ENCODE measurements at regions not wholly inside any gene's neighbourhood (a gene's known extent, or its start where the extent isn't known, plus 50 kb on each side); places are given as distances from the start of the nearest gene placed in this dataset.

DNA sequence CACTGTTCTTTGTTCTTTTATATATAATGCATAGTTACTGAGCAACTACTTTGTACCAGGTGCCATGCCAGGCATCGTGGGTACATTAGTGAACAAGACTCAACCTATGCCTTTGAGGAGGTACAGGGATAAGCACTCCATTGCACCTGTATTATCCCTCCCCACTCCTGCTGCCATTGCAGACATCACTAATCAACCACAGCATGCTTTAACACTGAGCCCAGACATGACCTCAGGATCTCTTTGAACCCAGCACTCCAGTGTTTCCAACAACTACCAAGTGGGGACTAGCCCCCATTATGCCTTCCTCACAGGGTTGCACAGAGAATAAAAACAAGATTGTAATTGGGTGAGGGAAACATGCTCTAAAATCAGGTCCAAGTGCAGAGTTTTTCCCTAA lies 60.5 kb upstream of the COL13A1 start:
- no peak for DNase-seq (ENCODE audit: unreplicated experiment)
- CTCF ChIA-PET: no interaction called here
- H3K36me3 Mint-ChIP-seq (ENCODE audit: insufficient read depth, unreplicated experiment): no peaks in the 10 kb centered on the region
- BruUV-seq (replicated peaks): no TSS peak
- intact Hi-C loops (cut with micrococcal nuclease): no loop called here
- no peak for TF ChIP-seq CTCF (IDR thresholded peaks at IDR 0.05; ENCODE audit: unreplicated experiment)
- no peaks in the 10 kb centered on the region for H3K27me3 Mint-ChIP-seq (ENCODE audit: insufficient read depth, unreplicated experiment)
- peaks cover 8% of the 10 kb centered on the region for H3K4me1 Mint-ChIP-seq (ENCODE audit: insufficient read depth, unreplicated experiment)
- POLR2A ChIA-PET: no interaction called here
- H3K27ac Mint-ChIP-seq (ENCODE audit: low read depth, unreplicated experiment): no peak overlapping the region
- no peaks in the 10 kb centered on the region for H3K9me3 Mint-ChIP-seq (ENCODE audit: unreplicated experiment)
- no peak overlapping the region for H3K4me3 Mint-ChIP-seq (ENCODE audit: unreplicated experiment)

GRCh38 chr10:69741671-69742355 lies 59.9 kb upstream of the COL13A1 start:
- intact Hi-C loops (cut with micrococcal nuclease): no loop called here
- Mint-ChIP-seq H3K9me3 (ENCODE audit: unreplicated experiment) (no peaks in the 10 kb centered on the region), H3K27me3 (ENCODE audit: insufficient read depth, unreplicated experiment) (no peaks in the 10 kb centered on the region), H3K27ac (ENCODE audit: low read depth, unreplicated experiment) (no peak overlapping the region), H3K36me3 (ENCODE audit: insufficient read depth, unreplicated experiment) (no peaks in the 10 kb centered on the region), H3K4me1 (ENCODE audit: insufficient read depth, unreplicated experiment) (peaks cover 8% of the 10 kb centered on the region), H3K4me3 (ENCODE audit: unreplicated experiment) (no peak overlapping the region)
- BruUV-seq (replicated peaks): no TSS peak
- POLR2A ChIA-PET: no interaction called here
- DNase-seq (ENCODE audit: unreplicated experiment): no peak
- CTCF ChIA-PET: no interaction called here
- TF ChIP-seq CTCF (IDR thresholded peaks at IDR 0.05; ENCODE audit: unreplicated experiment): no peak

DNA sequence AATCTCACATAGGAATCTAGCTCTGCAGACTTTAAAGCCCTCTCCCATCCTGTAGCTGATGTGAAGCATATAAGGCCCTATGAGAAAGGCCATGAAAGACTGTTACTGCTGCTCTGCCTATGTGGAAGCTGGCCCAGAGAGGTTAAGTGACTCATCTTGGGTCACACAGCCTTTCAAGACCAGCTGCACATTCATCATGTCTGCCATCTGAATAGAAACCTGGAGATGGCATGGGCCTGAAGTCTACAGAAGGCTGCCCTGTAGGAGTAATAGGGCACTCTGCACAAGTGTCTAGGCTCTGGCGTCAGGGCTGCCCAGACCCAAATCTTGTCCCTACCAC lies 59.4 kb upstream of the COL13A1 start:
- Mint-ChIP-seq H3K9me3 (ENCODE audit: unreplicated experiment) (no peaks in the 10 kb centered on the region), H3K27ac (ENCODE audit: low read depth, unreplicated experiment) (no peak overlapping the region)
- CTCF ChIA-PET: no interaction called here

GRCh38 chr10:69742928-69743602 lies 58.6 kb upstream of the COL13A1 start:
- Mint-ChIP-seq H3K27me3 (ENCODE audit: insufficient read depth, unreplicated experiment) (no peaks in the 10 kb centered on the region), H3K9me3 (ENCODE audit: unreplicated experiment) (no peaks in the 10 kb centered on the region), H3K36me3 (ENCODE audit: insufficient read depth, unreplicated experiment) (no peaks in the 10 kb centered on the region), H3K27ac (ENCODE audit: low read depth, unreplicated experiment) (no peak overlapping the region), H3K4me1 (ENCODE audit: insufficient read depth, unreplicated experiment) (peaks cover 8% of the 10 kb centered on the region), H3K4me3 (ENCODE audit: unreplicated experiment) (no peak overlapping the region)
- intact Hi-C loops (cut with micrococcal nuclease): no loop called here
- TF ChIP-seq CTCF (IDR thresholded peaks at IDR 0.05; ENCODE audit: unreplicated experiment): peak; percentile 36
- DNase-seq (ENCODE audit: unreplicated experiment): peak; percentile 48
- no TSS peak for BruUV-seq (replicated peaks)
- POLR2A ChIA-PET: no interaction called here
- CTCF ChIA-PET: interaction anchor here (0.7 to 2.0 kb wide), 2 partner anchors 171 to 172 kb away, joined by 5 to 6 read pairs; no protein-coding TSS in a partner anchor

More for the DNA sequence above, 59.4 kb upstream of the COL13A1 start:
- Mint-ChIP-seq H3K4me3 (ENCODE audit: unreplicated experiment) (no peak overlapping the region), H3K27me3 (ENCODE audit: insufficient read depth, unreplicated experiment) (no peaks in the 10 kb centered on the region), H3K36me3 (ENCODE audit: insufficient read depth, unreplicated experiment) (no peaks in the 10 kb centered on the region), H3K4me1 (ENCODE audit: insufficient read depth, unreplicated experiment) (peaks cover 8% of the 10 kb centered on the region)
- no peak for TF ChIP-seq CTCF (IDR thresholded peaks at IDR 0.05; ENCODE audit: unreplicated experiment)
- no peak for DNase-seq (ENCODE audit: unreplicated experiment)
- BruUV-seq (replicated peaks): no TSS peak
- intact Hi-C loops (cut with micrococcal nuclease): no loop called here
- POLR2A ChIA-PET: no interaction called here

Measured in MCF 10A (cell line).